CD4-positive, alpha-beta T cell (primary cell): ENCODE measurements at regions not wholly inside any gene's neighbourhood (a gene's known extent, or its start where the extent isn't known, plus 50 kb on each side); places are given as distances from the start of the nearest gene placed in this dataset.

Experiments used
- ATAC-seq: fragments of 200-7000 bp; cut with Tn5 transposase; one replicate; pipeline ENCODE4 v1.10.0; 2022; ENCODE audit warnings: mild to moderate bottlenecking; ENCODE audit not compliant: poor library complexity
- CTCF ChIA-PET: fragments of 350-600 bp; sonication (Branson Sonifier 250); formaldehyde crosslinking; loops from one replicate; lab custom pipeline; 2021; ENCODE audit warnings: antibody characterized with exemption, inconsistent platforms; lab: Charles Lee
- POLR2A ChIA-PET: fragments of 350-600 bp; sonication (Branson Sonifier 250); formaldehyde crosslinking; loops from one replicate; lab custom pipeline; 2021; ENCODE audit warnings: antibody characterized with exemption, inconsistent platforms; lab: Charles Lee
- DNase-seq, 14 experiments: peaks; one replicate each; pipeline ENCODE4 v3.0.0-alpha.2; 2013 to 2020; ENCODE audit warnings: mixed read lengths in 2 of 14
- H3K27ac ChIP-seq, 2 donors: one replicate each; pipeline versions ENCODE4 v1.5.1 to v1.7.0; 2013; ENCODE audit warnings: low read length in 2 of 2, low read depth in 1 of 2, mild to moderate bottlenecking in 1 of 2
- H3K27me3 ChIP-seq, 2 experiments: 1 replicate in 1 of 2; 2 replicates in 1 of 2; pipeline versions ENCODE4 v1.6.1 to v1.7.0; 2013; ENCODE audit warnings: low read length in 2 of 2, control low read depth in 1 of 2, mild to moderate bottlenecking in 1 of 2, moderate library complexity in 1 of 2; ENCODE audit not compliant: insufficient read depth in 2 of 2, control insufficient read depth in 1 of 2
- H3K36me3 ChIP-seq: one replicate; pipeline ENCODE4 v1.6.1; 2013; ENCODE audit warnings: low read length, control low read depth; ENCODE audit not compliant: insufficient read depth
- H3K4me1 ChIP-seq: one replicate; pipeline ENCODE4 v1.6.1; 2013; ENCODE audit warnings: low read length, control low read depth; ENCODE audit not compliant: insufficient read depth
- H3K4me3 ChIP-seq: one replicate; pipeline ENCODE4 v1.5.1; 2013; ENCODE audit warnings: mild to moderate bottlenecking, low read length, moderate library complexity
- H3K9me3 ChIP-seq, 2 experiments: 1 replicate in 1 of 2; 2 replicates in 1 of 2; pipeline versions ENCODE4 v1.6.1 to v1.7.0; 2013; ENCODE audit warnings: low read length in 2 of 2, mild to moderate bottlenecking in 2 of 2, control low read depth in 1 of 2, moderate library complexity in 1 of 2; ENCODE audit not compliant: control insufficient read depth in 1 of 2, insufficient read depth in 1 of 2
- H3K27ac Mint-ChIP-seq: one replicate; pipeline ENCODE4 v1.8.0; 2020; ENCODE audit warnings: mixed read lengths
- H3K27me3 Mint-ChIP-seq: one replicate; pipeline ENCODE4 v1.8.0; 2021; ENCODE audit warnings: mixed read lengths
- H3K36me3 Mint-ChIP-seq: one replicate; pipeline ENCODE4 v1.8.0; 2021; ENCODE audit warnings: low read depth, mixed read lengths
- H3K4me1 Mint-ChIP-seq: one replicate; pipeline ENCODE4 v1.8.0; 2021; ENCODE audit warnings: low read depth, mixed read lengths
- H3K4me3 Mint-ChIP-seq: one replicate; pipeline ENCODE4 v1.8.0; 2020; ENCODE audit warnings: mild to moderate bottlenecking, mixed read lengths
- H3K9me3 Mint-ChIP-seq: one replicate; pipeline ENCODE4 v1.8.0; 2020; ENCODE audit warnings: mixed read lengths
- intact Hi-C, 2 experiments: fragments of 100-400 bp; cut with DNase I in 1 of 2; cut with micrococcal nuclease in 1 of 2; formaldehyde crosslinking; loops; one replicate each; pipeline versions ENCODE4 v1.15.1 to v1.9.0; 2023 to 2025; cut with DNase I, micrococcal nuclease
- TF ChIP-seq, protein P1 (sequence below): fragments of 200-600 bp; IDR thresholded peaks from one replicate; pipeline ENCODE4 v1.8.0; 2022; ENCODE audit warnings: antibody characterized with exemption, mild to moderate bottlenecking

DNA sequence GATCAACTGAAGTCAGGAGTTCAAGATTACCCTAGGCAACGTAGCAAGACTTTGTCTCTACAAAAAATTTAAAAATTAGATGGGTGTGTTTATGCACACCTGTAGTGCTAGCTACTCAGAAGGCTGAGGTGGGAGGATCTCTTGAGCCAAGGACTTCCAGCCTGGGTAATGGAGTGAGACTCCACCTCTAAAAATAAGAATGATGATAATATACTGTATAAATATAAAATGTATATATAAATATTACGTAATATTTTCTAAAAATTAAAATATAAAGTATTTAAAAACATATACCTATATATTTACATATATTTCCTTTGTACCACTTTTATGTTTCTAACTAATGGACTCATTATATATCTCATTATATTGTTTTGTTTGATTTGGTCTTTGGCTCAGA lies 409.5 kb upstream of the REG3G start:
- ATAC-seq (no peak), DNase-seq (no peak)
- ChIA-PET CTCF (no interaction called here), POLR2A (no interaction called here)
- H3K27me3 ChIP-seq: no peaks in the 10 kb centered on the region
- no peak overlapping the region for H3K4me3 ChIP-seq
- H3K4me3 Mint-ChIP-seq: no peak overlapping the region
- intact Hi-C loops: no loop called here
- peaks cover 0 to 4% of the 10 kb centered on the region in 2 experiments for H3K9me3 ChIP-seq
- no peaks in the 10 kb centered on the region for H3K4me1 Mint-ChIP-seq
- no peaks in the 10 kb centered on the region for H3K4me1 ChIP-seq
- no peaks in the 10 kb centered on the region for H3K36me3 ChIP-seq
- no peaks in the 10 kb centered on the region for H3K27me3 Mint-ChIP-seq
- TF ChIP-seq, protein P1, sequence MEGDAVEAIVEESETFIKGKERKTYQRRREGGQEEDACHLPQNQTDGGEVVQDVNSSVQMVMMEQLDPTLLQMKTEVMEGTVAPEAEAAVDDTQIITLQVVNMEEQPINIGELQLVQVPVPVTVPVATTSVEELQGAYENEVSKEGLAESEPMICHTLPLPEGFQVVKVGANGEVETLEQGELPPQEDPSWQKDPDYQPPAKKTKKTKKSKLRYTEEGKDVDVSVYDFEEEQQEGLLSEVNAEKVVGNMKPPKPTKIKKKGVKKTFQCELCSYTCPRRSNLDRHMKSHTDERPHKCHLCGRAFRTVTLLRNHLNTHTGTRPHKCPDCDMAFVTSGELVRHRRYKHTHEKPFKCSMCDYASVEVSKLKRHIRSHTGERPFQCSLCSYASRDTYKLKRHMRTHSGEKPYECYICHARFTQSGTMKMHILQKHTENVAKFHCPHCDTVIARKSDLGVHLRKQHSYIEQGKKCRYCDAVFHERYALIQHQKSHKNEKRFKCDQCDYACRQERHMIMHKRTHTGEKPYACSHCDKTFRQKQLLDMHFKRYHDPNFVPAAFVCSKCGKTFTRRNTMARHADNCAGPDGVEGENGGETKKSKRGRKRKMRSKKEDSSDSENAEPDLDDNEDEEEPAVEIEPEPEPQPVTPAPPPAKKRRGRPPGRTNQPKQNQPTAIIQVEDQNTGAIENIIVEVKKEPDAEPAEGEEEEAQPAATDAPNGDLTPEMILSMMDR: no peak
- no peak overlapping the region for H3K27ac Mint-ChIP-seq
- H3K36me3 Mint-ChIP-seq: no peaks in the 10 kb centered on the region
- H3K27ac ChIP-seq: no peak overlapping the region
- peaks cover 4% of the 10 kb centered on the region for H3K9me3 Mint-ChIP-seq

DNA sequence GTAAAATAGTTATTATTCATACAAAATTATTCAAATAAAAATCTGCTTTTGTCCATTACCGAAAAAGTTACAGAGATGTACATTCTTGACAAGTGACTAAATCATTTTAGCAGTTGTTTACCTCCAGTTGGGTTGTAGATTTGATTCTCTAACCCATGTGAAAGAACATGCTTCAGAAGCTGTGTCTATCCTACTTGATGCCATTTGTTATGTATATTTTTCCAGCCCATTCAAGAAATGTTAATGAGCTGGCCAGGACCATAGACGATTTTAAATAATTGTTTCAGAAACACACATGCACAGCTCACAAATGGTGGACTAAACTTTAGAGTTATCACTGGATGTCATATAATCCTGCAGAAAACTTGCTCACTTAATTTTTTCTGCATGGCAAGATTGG lies 391.1 kb upstream of the REG3G start:
- no peak overlapping the region for H3K4me3 ChIP-seq
- peaks cover 2% of the 10 kb centered on the region for H3K9me3 Mint-ChIP-seq
- POLR2A ChIA-PET: no interaction called here

DNA sequence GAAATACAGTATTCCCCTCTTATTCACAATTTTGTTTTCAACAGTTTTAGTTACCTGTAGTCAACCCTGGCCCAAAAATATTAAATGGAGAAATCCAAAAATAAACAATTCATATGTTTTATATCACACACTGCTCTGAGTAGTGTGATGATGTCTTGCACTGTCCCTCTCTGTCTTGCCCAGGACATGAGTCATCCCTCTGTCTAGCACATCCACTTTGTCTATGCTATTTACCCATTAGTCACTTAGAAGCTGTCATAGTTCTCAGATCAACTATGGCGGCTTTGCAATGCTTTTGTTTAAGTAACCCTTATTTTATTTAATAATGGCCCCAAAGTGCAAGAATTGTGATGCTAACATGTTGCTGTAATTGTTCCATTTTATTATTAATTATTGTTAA lies 380.6 kb upstream of the REG3G start:
- no peaks in the 10 kb centered on the region for H3K27me3 Mint-ChIP-seq
- ATAC-seq (no peak), DNase-seq (no peak)
- Histone ChIP-seq H3K27me3 (no peaks in the 10 kb centered on the region), H3K27ac (no peak overlapping the region), H3K4me1 (no peaks in the 10 kb centered on the region), H3K36me3 (no peaks in the 10 kb centered on the region), H3K4me3 (no peak overlapping the region), H3K9me3 (peaks cover 0 to 3% of the 10 kb centered on the region in 2 experiments)
- TF ChIP-seq, protein P1: no peak
- intact Hi-C loops: no loop called here
- no peaks in the 10 kb centered on the region for H3K36me3 Mint-ChIP-seq
- CTCF ChIA-PET: no interaction called here
- H3K4me1 Mint-ChIP-seq: no peaks in the 10 kb centered on the region
- H3K4me3 Mint-ChIP-seq: no peak overlapping the region
- POLR2A ChIA-PET: no interaction called here
- peaks cover 12% of the 10 kb centered on the region for H3K9me3 Mint-ChIP-seq
- H3K27ac Mint-ChIP-seq: no peak overlapping the region

More for the DNA sequence above, 391.1 kb upstream of the REG3G start:
- Histone ChIP-seq H3K27ac (no peak overlapping the region), H3K36me3 (no peaks in the 10 kb centered on the region), H3K9me3 (peaks cover 0 to 4% of the 10 kb centered on the region in 2 experiments), H3K27me3 (no peaks in the 10 kb centered on the region), H3K4me1 (no peaks in the 10 kb centered on the region)
- TF ChIP-seq, protein P1: no peak
- ATAC-seq (no peak), DNase-seq (no peak)
- intact Hi-C loops: no loop called here
- H3K36me3 Mint-ChIP-seq: no peaks in the 10 kb centered on the region
- no peaks in the 10 kb centered on the region for H3K4me1 Mint-ChIP-seq
- no peak overlapping the region for H3K4me3 Mint-ChIP-seq
- CTCF ChIA-PET: no interaction called here
- H3K27ac Mint-ChIP-seq: no peak overlapping the region
- H3K27me3 Mint-ChIP-seq: no peaks in the 10 kb centered on the region
